GM12878 (cell line): ENCODE measurements at regions not wholly inside any gene's neighbourhood (a gene's known extent, or its start where the extent isn't known, plus 50 kb on each side); places are given as distances from the start of the nearest gene placed in this dataset.

ENCODE experiments used
- ATAC-seq: fragments of 200-7000 bp; cut with Tn5 transposase; 3 replicates; pipeline ENCODE4 v1.9.1; 2020; ENCODE audit warnings: mild to moderate bottlenecking, moderate library complexity
- BruUV-seq: library from RNA; stranded (reverse); fragments of 400-500 nt; replicated peaks from 2 replicates; lab custom pipeline; 2021; lab: Mats Ljungman, UMichigan
- CTCF ChIA-PET: fragments of 300-600 bp; sonication (Branson Sonifier 250); formaldehyde crosslinking; extraction: SDS; loops from one replicate; lab custom pipeline; 2021; ENCODE audit warnings: inconsistent platforms; lab: Yijun Ruan, JAX
- POLR2A ChIA-PET: fragments of 350-600 bp; formaldehyde crosslinking; extraction: SDS; loops from one replicate; lab custom pipeline; 2021; ENCODE audit warnings: inconsistent platforms; lab: Charles Lee
- RAD21 ChIA-PET: fragments of 300-600 bp; sonication (Branson Sonifier 250); formaldehyde crosslinking; loops from one replicate; lab custom pipeline; 2023; ENCODE audit warnings: antibody characterized with exemption; ENCODE audit not compliant: unreplicated experiment; lab: Charles Lee
- SMC1A ChIA-PET: fragments of 300-600 bp; sonication (Branson Sonifier 250); formaldehyde crosslinking; loops from one replicate; lab custom pipeline; 2023; ENCODE audit not compliant: unreplicated experiment, uncharacterized antibody; lab: Charles Lee
- DNase-seq: peaks from one replicate; pipeline ENCODE4 v3.0.0-alpha.2; 2011; ENCODE audit warnings: low read depth, low spot score
- FAIRE-seq: peaks from 3 replicates; lab custom pipeline; 2011; peaks lifted over from hg19 to GRCh38; lab: Jason Lieb, UNC
- H2AFZ ChIP-seq: 2 replicates; pipeline ENCODE4 v1.6.0; 2011; ENCODE audit warnings: low read depth, low read length, control low read depth; ENCODE audit not compliant: control insufficient read depth
- H3K27ac ChIP-seq: 2 replicates; pipeline ENCODE4 v1.5.1; 2011; ENCODE audit warnings: control low read depth; ENCODE audit not compliant: control insufficient read depth, insufficient read depth
- H3K27me3 ChIP-seq, 2 experiments: replicated peaks in 1 of 2; 2 replicates each; pipeline versions ENCODE4 v1.6.0 to v1.6.1; 2011; ENCODE audit warnings: low read length in 1 of 2; ENCODE audit not compliant: control insufficient read depth in 2 of 2, insufficient read depth in 2 of 2
- H3K36me3 ChIP-seq, 2 experiments: 2 replicates each; pipeline ENCODE4 v1.5.1; 2011; ENCODE audit warnings: low read length in 1 of 2; ENCODE audit not compliant: control insufficient read depth in 2 of 2, insufficient read depth in 2 of 2
- H3K4me1 ChIP-seq: 2 replicates; pipeline ENCODE4 v1.6.1; 2011; ENCODE audit warnings: mild to moderate bottlenecking, low read length, moderate library complexity, mixed read lengths; ENCODE audit not compliant: control insufficient read depth, insufficient read depth
- H3K4me2 ChIP-seq: 2 replicates; pipeline ENCODE4 v1.6.0; 2011; ENCODE audit warnings: control low read depth; ENCODE audit not compliant: control insufficient read depth, insufficient read depth
- H3K4me3 ChIP-seq: fragments of 200-600 bp; sonication (generic); 2 replicates; pipeline ENCODE4 v1.5.1; 2016
- H3K79me2 ChIP-seq: 2 replicates; pipeline ENCODE4 v1.6.0; 2011; ENCODE audit warnings: low read length; ENCODE audit not compliant: control insufficient read depth, insufficient read depth
- H3K9ac ChIP-seq: 2 replicates; pipeline ENCODE4 v1.8.0; 2011; ENCODE audit warnings: low read length, control low read depth, mixed read lengths; ENCODE audit not compliant: control insufficient read depth, insufficient read depth
- H3K9me3 ChIP-seq: replicated peaks from 3 replicates; pipeline ENCODE4 v1.5.1; 2011; ENCODE audit warnings: mild to moderate bottlenecking, low read length; ENCODE audit not compliant: control insufficient read depth, insufficient read depth
- H4K20me1 ChIP-seq: 2 replicates; pipeline ENCODE4 v1.6.0; 2011; ENCODE audit not compliant: control insufficient read depth, insufficient read depth
- BCL11A ChIP-seq: IDR thresholded peaks from 2 replicates; pipeline ENCODE4 v1.6.1; 2011; ENCODE audit warnings: low read depth, low read length
- MEF2A ChIP-seq: IDR thresholded peaks from 2 replicates; pipeline ENCODE4 v1.6.1; 2011; ENCODE audit warnings: low read depth, mild to moderate bottlenecking, low read length, moderate library complexity; ENCODE audit not compliant: insufficient read depth
- MLLT1 ChIP-seq: fragments of 450-650 bp; IDR thresholded peaks from 2 replicates; pipeline ENCODE4 v1.6.1; 2016; ENCODE audit warnings: mild to moderate bottlenecking
- MTA2 ChIP-seq: fragments of 450-650 bp; IDR thresholded peaks from 2 replicates; pipeline ENCODE4 v1.6.1; 2016; ENCODE audit warnings: low read depth, mild to moderate bottlenecking, moderate library complexity
- MYB ChIP-seq: fragments of 150-350 bp; IDR thresholded peaks from 2 replicates; pipeline ENCODE4 v1.6.1; 2014; ENCODE audit warnings: mild to moderate bottlenecking, low read depth, low read length, borderline replicate concordance
- SIX5 ChIP-seq: IDR thresholded peaks from 2 replicates; pipeline ENCODE4 v1.6.1; 2011; ENCODE audit warnings: mild to moderate bottlenecking, low read depth, low read length, moderate library complexity; ENCODE audit not compliant: severe bottlenecking
- SPI1 ChIP-seq: IDR thresholded peaks from 2 replicates; pipeline ENCODE4 v1.6.1; 2011; ENCODE audit warnings: low read depth, mild to moderate bottlenecking, low read length, moderate library complexity, borderline replicate concordance; ENCODE audit not compliant: insufficient read depth
- SRF ChIP-seq, 2 experiments: IDR thresholded peaks; 2 replicates each; pipeline ENCODE4 v1.6.1; 2011; ENCODE audit warnings: low read depth in 2 of 2, low read length in 2 of 2, mild to moderate bottlenecking in 1 of 2, moderate library complexity in 1 of 2
- STAT1 ChIP-seq: fragments of 450-650 bp; conservative IDR thresholded peaks from 2 replicates; pipeline ENCODE4 v1.6.1; 2014; ENCODE audit warnings: antibody characterized with exemption, mild to moderate bottlenecking
- TAF1 ChIP-seq: IDR thresholded peaks from 2 replicates; pipeline ENCODE4 v1.6.1; 2011; ENCODE audit warnings: mild to moderate bottlenecking, low read depth, low read length, borderline replicate concordance
- TARDBP ChIP-seq: IDR thresholded peaks from 2 replicates; pipeline ENCODE4 v1.6.1; 2016; ENCODE audit warnings: borderline replicate concordance
- TCF12 ChIP-seq: IDR thresholded peaks from 2 replicates; pipeline ENCODE4 v1.6.1; 2011; ENCODE audit warnings: low read depth, mild to moderate bottlenecking, low read length
- WRNIP1 ChIP-seq: IDR thresholded peaks from 2 replicates; pipeline ENCODE4 v1.6.1; 2011; ENCODE audit warnings: low read depth, low read length, improper control_type of control experiment, borderline replicate concordance
- ZNF384 ChIP-seq: IDR thresholded peaks from 2 replicates; pipeline ENCODE4 v1.6.1; 2012; ENCODE audit warnings: low read depth, mild to moderate bottlenecking, low read length, improper control_type of control experiment, borderline replicate concordance
- WGBS: methylation state at CpG from one replicate; pipeline ENCODE4 v1.1.6; 2016; ENCODE audit warnings: low lambda C conversion rate; ENCODE audit not compliant: insufficient replicate concordance, insufficient coverage; ENCODE audit errors: missing lambda C conversion rate; 5-methylcytosine and 5-hydroxymethylcytosine counted together
- in situ Hi-C: fragments of 300-500 bp; cut with MboI; formaldehyde crosslinking; loops from 9 replicates; pipeline ENCODE4 v1.14.3; 2018; ENCODE audit warnings: mixed read lengths
- intact Hi-C: fragments of 100-400 bp; cut with micrococcal nuclease; formaldehyde crosslinking; loops from one replicate; pipeline ENCODE4 v1.14.2; 2022; ENCODE audit not compliant: unreplicated experiment
- TF ChIP-seq, protein P1 (sequence below): fragments of 450-650 bp; formaldehyde crosslinking; IDR thresholded peaks from 2 replicates; pipeline ENCODE4 v1.5.0; 2022; ENCODE audit warnings: mild to moderate bottlenecking, missing genetic modification characterization

- TF ChIP-seq STAT1 (no peak), MTA2 (peak; percentile 96), SPI1 (peak; percentile 93)
- TF ChIP-seq, all 136 proteins: peak for 13
Observed at GRCh38 chr2:129091620-129092019, 773.0 kb upstream of the HS6ST1 start (continued).

DNA sequence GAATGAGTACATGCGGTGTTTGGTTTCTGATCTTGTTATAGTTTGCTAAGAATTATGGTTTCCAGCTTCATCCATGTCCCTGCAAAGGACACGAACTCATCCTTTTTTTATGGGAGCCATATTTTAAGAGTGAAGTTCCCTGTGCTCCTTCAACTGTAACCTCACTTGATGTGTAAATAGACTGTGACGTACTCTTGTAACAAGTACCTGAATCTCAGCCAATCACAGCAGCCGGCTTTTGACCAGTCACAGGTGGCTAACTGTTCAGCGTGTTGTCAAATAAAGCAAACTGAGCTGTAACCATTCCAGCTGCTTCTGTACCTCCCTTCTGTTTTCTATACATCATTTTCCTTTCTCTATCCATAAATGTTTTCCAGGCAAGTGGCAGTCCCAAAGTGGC lies 774.3 kb upstream of the HS6ST1 start:
- intact Hi-C loops (no loop called here), in situ Hi-C loops (no loop called here)
- H4K20me1 ChIP-seq = no peaks in the 10 kb centered on the region
- BruUV-seq = no TSS peak
- SMC1A ChIA-PET = no interaction called here
- no peaks in the 10 kb centered on the region; the same call in 2 of the 3 replicates for H3K9me3 ChIP-seq
- H3K4me1 ChIP-seq = no peaks in the 10 kb centered on the region
- no peak overlapping the region for H3K9ac ChIP-seq
- H2AFZ ChIP-seq = no peak overlapping the region
- RAD21 ChIA-PET = no interaction called here
- H3K79me2 ChIP-seq = no peaks in the 10 kb centered on the region
- TF ChIP-seq MEF2A (no peak), SRF (IDR thresholded peaks at IDR 0.05; ENCODE audit: low read depth in 2 of 2, low read length in 2 of 2) (no peak), TARDBP (no peak), BCL11A (no peak), MLLT1 (no peak), ZNF384 (no peak), TAF1 (no peak), WRNIP1 (no peak), MYB (no peak), TCF12 (no peak), SIX5 (no peak), MTA2 (no peak)
- TF ChIP-seq, protein P1, sequence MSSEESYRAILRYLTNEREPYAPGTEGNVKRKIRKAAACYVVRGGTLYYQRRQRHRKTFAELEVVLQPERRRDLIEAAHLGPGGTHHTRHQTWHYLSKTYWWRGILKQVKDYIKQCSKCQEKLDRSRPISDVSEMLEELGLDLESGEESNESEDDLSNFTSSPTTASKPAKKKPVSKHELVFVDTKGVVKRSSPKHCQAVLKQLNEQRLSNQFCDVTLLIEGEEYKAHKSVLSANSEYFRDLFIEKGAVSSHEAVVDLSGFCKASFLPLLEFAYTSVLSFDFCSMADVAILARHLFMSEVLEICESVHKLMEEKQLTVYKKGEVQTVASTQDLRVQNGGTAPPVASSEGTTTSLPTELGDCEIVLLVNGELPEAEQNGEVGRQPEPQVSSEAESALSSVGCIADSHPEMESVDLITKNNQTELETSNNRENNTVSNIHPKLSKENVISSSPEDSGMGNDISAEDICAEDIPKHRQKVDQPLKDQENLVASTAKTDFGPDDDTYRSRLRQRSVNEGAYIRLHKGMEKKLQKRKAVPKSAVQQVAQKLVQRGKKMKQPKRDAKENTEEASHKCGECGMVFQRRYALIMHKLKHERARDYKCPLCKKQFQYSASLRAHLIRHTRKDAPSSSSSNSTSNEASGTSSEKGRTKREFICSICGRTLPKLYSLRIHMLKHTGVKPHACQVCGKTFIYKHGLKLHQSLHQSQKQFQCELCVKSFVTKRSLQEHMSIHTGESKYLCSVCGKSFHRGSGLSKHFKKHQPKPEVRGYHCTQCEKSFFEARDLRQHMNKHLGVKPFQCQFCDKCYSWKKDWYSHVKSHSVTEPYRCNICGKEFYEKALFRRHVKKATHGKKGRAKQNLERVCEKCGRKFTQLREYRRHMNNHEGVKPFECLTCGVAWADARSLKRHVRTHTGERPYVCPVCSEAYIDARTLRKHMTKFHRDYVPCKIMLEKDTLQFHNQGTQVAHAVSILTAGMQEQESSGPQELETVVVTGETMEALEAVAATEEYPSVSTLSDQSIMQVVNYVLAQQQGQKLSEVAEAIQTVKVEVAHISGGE (CRISPR knock-in tag) = no peak
- CTCF ChIA-PET = no interaction called here
- H3K27ac ChIP-seq = no peak overlapping the region
- ATAC-seq (no peak), FAIRE-seq (peak; percentile 13), DNase-seq (no peak)
- no peaks in the 10 kb centered on the region for H3K27me3 ChIP-seq
- WGBS = 66% methylated on average over 5 of the region's 5 CpGs
- H3K36me3 ChIP-seq = no peaks in the 10 kb centered on the region
- POLR2A ChIA-PET = no interaction called here
- H3K4me2 ChIP-seq = no peak overlapping the region
- no peak overlapping the region for H3K4me3 ChIP-seq
